IMR-90 (cell line): ENCODE measurements at regions not wholly inside any gene's neighbourhood (a gene's known extent, or its start where the extent isn't known, plus 50 kb on each side); places are given as distances from the start of the nearest gene placed in this dataset.

Experiments
- ATAC-seq: fragments of 200-7000 bp; cut with Tn5 transposase; 2 replicates; pipeline ENCODE4 v1.9.1; 2020; ENCODE audit warnings: low read depth, mild to moderate bottlenecking, moderate library complexity
- BruUV-seq: library from RNA; stranded (reverse); fragments of 400-500 nt; replicated peaks from 2 replicates; lab custom pipeline; 2021; lab: Mats Ljungman, UMichigan
- CTCF ChIA-PET: fragments of 300-600 bp; formaldehyde crosslinking; extraction: SDS; loops from one replicate; lab custom pipeline; 2021; ENCODE audit warnings: antibody characterized with exemption; lab: Yijun Ruan, JAX
- POLR2A ChIA-PET: fragments of 300-600 bp; sonication (Branson Sonifier 250); formaldehyde crosslinking; loops from one replicate; lab custom pipeline; 2022; ENCODE audit warnings: antibody characterized with exemption; ENCODE audit not compliant: unreplicated experiment; lab: Charles Lee
- DNase-seq: peaks from one replicate; pipeline ENCODE4 v3.0.0; 2013
- H2AFZ ChIP-seq: replicated peaks from 2 replicates; pipeline ENCODE3; 2013; ENCODE audit warnings: low read length, mild to moderate bottlenecking; ENCODE audit not compliant: poor library complexity
- H2AK5ac ChIP-seq: 2 replicates; pipeline ENCODE4 v1.6.1; 2013; ENCODE audit warnings: low read depth, low read length, inconsistent platforms
- H2AK9ac ChIP-seq: replicated peaks from 2 replicates; pipeline ENCODE3; 2013; ENCODE audit warnings: mild to moderate bottlenecking, low read depth, low read length, moderate library complexity; ENCODE audit not compliant: poor library complexity
- H2BK120ac ChIP-seq: 2 replicates; pipeline ENCODE4 v1.6.1; 2013; ENCODE audit warnings: low read depth, low read length, inconsistent platforms
- H2BK15ac ChIP-seq: 3 replicates; pipeline ENCODE4 v1.6.1; 2013; ENCODE audit warnings: low read depth, low read length, inconsistent platforms
- H2BK20ac ChIP-seq: 2 replicates; pipeline ENCODE4 v1.6.1; 2013; ENCODE audit warnings: low read depth, mild to moderate bottlenecking, inconsistent platforms, low read length, moderate library complexity
- H2BK5ac ChIP-seq: 2 replicates; pipeline ENCODE4 v1.6.1; 2013; ENCODE audit warnings: mild to moderate bottlenecking, low read depth, low read length, inconsistent platforms; ENCODE audit not compliant: poor library complexity, severe bottlenecking
- H3K14ac ChIP-seq: replicated peaks from 2 replicates; pipeline ENCODE4 v1.6.1; 2013; ENCODE audit warnings: low read depth, low read length, inconsistent platforms
- H3K18ac ChIP-seq: 2 replicates; pipeline ENCODE4 v1.6.1; 2013; ENCODE audit warnings: low read depth, low read length, control low read depth
- H3K23ac ChIP-seq: 2 replicates; pipeline ENCODE4 v1.6.1; 2013; ENCODE audit warnings: low read depth, low read length, inconsistent platforms
- H3K27ac ChIP-seq: 2 replicates; pipeline ENCODE4 v1.5.1; 2013; ENCODE audit warnings: mild to moderate bottlenecking, control low read depth, low read length; ENCODE audit not compliant: insufficient read depth
- H3K27me3 ChIP-seq: 2 replicates; pipeline ENCODE4 v1.6.1; 2013; ENCODE audit warnings: low read length; ENCODE audit not compliant: control insufficient read depth, insufficient read depth
- H3K36me3 ChIP-seq: 2 replicates; pipeline ENCODE4 v1.6.1; 2013; ENCODE audit warnings: low read length, mixed read lengths; ENCODE audit not compliant: control insufficient read depth, insufficient read depth
- H3K4ac ChIP-seq: 2 replicates; pipeline ENCODE4 v1.6.1; 2013; ENCODE audit warnings: low read depth, low read length, inconsistent platforms
- H3K4me1 ChIP-seq: 2 replicates; pipeline ENCODE4 v1.6.1; 2013; ENCODE audit warnings: low read length, mixed read lengths; ENCODE audit not compliant: control insufficient read depth, insufficient read depth
- H3K4me2 ChIP-seq: 2 replicates; pipeline ENCODE4 v1.6.1; 2013; ENCODE audit warnings: low read depth, mild to moderate bottlenecking, control low read depth, low read length, moderate library complexity
- H3K4me3 ChIP-seq: 2 replicates; pipeline ENCODE4 v1.5.1; 2013; ENCODE audit warnings: low read depth, mild to moderate bottlenecking, control low read depth, low read length, moderate library complexity; ENCODE audit not compliant: insufficient read depth
- H3K56ac ChIP-seq: 2 replicates; pipeline ENCODE4 v1.6.1; 2013; ENCODE audit warnings: low read length, inconsistent platforms; ENCODE audit not compliant: insufficient read depth; ENCODE audit errors: extremely low read depth
- H3K79me1 ChIP-seq, 2 experiments: 2 replicates each; pipeline ENCODE4 v1.6.1; 2013; ENCODE audit warnings: low read length in 2 of 2, inconsistent platforms in 1 of 2, low read depth in 1 of 2
- H3K9ac ChIP-seq: 2 replicates; pipeline ENCODE4 v1.6.1; 2013; ENCODE audit warnings: low read depth, low read length, control low read depth
- H3K9me1 ChIP-seq: 2 replicates; pipeline ENCODE4 v1.6.1; 2013; ENCODE audit warnings: low read length, inconsistent platforms; ENCODE audit not compliant: insufficient read depth
- H3K9me3 ChIP-seq: 2 replicates; pipeline ENCODE4 v1.6.1; 2013; ENCODE audit warnings: low read length; ENCODE audit not compliant: control insufficient read depth, insufficient read depth
- H4K20me1 ChIP-seq: 2 replicates; pipeline ENCODE4 v1.6.1; 2013; ENCODE audit warnings: low read length, inconsistent platforms; ENCODE audit not compliant: insufficient read depth
- H4K5ac ChIP-seq: 2 replicates; pipeline ENCODE4 v1.6.1; 2013; ENCODE audit warnings: mild to moderate bottlenecking, low read depth, low read length, control low read depth
- H4K8ac ChIP-seq, 2 experiments: 2 replicates each; pipeline ENCODE4 v1.6.1; 2013; ENCODE audit warnings: low read depth in 2 of 2, low read length in 2 of 2, control low read depth in 1 of 2, inconsistent platforms in 1 of 2
- H4K91ac ChIP-seq: 2 replicates; pipeline ENCODE4 v1.6.1; 2013; ENCODE audit warnings: low read depth, low read length, inconsistent platforms; ENCODE audit not compliant: insufficient read depth
- BHLHE40 ChIP-seq: fragments of 150-350 bp; IDR thresholded peaks from 2 replicates; pipeline ENCODE4 v1.6.1; 2016; ENCODE audit warnings: mild to moderate bottlenecking, low read depth, low read length
- CEBPB ChIP-seq: IDR thresholded peaks from 2 replicates; pipeline ENCODE4 v1.6.1; 2012; ENCODE audit warnings: low read depth, low read length, improper control_type of control experiment
- CHD1 ChIP-seq: IDR thresholded peaks from 2 replicates; pipeline ENCODE4 v1.6.1; 2012; ENCODE audit warnings: low read depth, low read length, improper control_type of control experiment
- FOS ChIP-seq: fragments of 150-350 bp; IDR thresholded peaks from 2 replicates; pipeline ENCODE4 v1.6.1; 2016; ENCODE audit warnings: low read depth, low read length
- MAFK ChIP-seq: IDR thresholded peaks from 2 replicates; pipeline ENCODE4 v1.6.1; 2012; ENCODE audit warnings: low read depth, low read length, improper control_type of control experiment
- MXI1 ChIP-seq: IDR thresholded peaks from 2 replicates; pipeline ENCODE4 v1.6.1; 2012; ENCODE audit warnings: low read depth, mild to moderate bottlenecking, low read length, moderate library complexity, borderline replicate concordance
- RAD21 ChIP-seq: IDR thresholded peaks from 2 replicates; pipeline ENCODE4 v1.6.1; 2012; ENCODE audit warnings: low read length, improper control_type of control experiment
- RCOR1 ChIP-seq: IDR thresholded peaks from 2 replicates; pipeline ENCODE4 v1.6.1; 2012; ENCODE audit warnings: mild to moderate bottlenecking, low read length, improper control_type of control experiment; ENCODE audit not compliant: insufficient replicate concordance
- RFX5 ChIP-seq: IDR thresholded peaks from 2 replicates; pipeline ENCODE4 v1.8.0; 2012; ENCODE audit warnings: low read depth, mild to moderate bottlenecking, low read length, moderate library complexity
- SMC3 ChIP-seq: fragments of 150-350 bp; IDR thresholded peaks from 2 replicates; pipeline ENCODE4 v1.6.1; 2016; ENCODE audit warnings: low read depth, mild to moderate bottlenecking, antibody characterized with exemption, low read length, moderate library complexity
- WGBS, 2 experiments: methylation state at CpG; one replicate each; pipeline versions ENCODE4 v1.1.5 to v1.1.7; 2013; ENCODE audit warnings: missing lambda C conversion rate in 2 of 2; ENCODE audit not compliant: insufficient read length in 1 of 2; ENCODE audit errors: extremely low coverage in 2 of 2; 5-methylcytosine and 5-hydroxymethylcytosine counted together
- dilution Hi-C: fragments of 300-500 bp; cut with HindIII; formaldehyde crosslinking; loops from one replicate; pipeline ENCODE4 v1.14.3; 2018; ENCODE audit warnings: low sequenced_read_pairs; ENCODE audit not compliant: unreplicated experiment
- in situ Hi-C: fragments of 300-500 bp; cut with MboI; formaldehyde crosslinking; loops from 3 replicates; pipeline ENCODE4 v1.14.3; 2019; ENCODE audit warnings: low sequenced_read_pairs, inconsistent platforms, mixed read lengths
- intact Hi-C: fragments of 100-400 bp; cut with micrococcal nuclease; formaldehyde crosslinking; loops from 2 replicates; pipeline ENCODE4 v1.10.0; 2022

DNA sequence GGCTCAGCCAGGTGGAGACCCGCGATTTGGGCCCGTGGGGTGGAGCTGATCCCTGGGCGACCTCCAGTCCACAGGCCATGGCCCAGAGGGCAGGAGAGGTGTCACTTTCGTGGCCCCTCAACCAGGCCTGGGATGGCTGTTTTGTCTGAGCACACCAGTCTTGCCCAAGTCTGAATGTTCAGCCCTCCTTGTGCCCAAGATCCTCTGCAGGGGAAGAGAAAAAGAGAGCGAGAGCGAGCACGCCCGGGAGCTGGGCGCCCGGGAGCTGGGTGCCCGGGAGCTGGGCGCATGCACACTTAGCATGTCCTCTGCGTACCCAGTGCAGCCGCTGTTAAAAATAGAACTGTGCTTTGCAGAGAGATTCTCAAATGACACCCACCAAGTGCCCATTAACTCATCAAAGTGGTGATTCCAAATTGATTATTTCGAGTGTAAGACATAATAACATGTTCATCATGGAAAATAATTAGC is 403.3 kb upstream of the TNRC6C start:
- Histone ChIP-seq H3K4me1 (no peaks in the 10 kb centered on the region), H2BK120ac (no peak overlapping the region), H4K91ac (no peak overlapping the region), H3K79me1 (no peaks in the 10 kb centered on the region), H2BK15ac (no peak overlapping the region), H3K36me3 (no peaks in the 10 kb centered on the region), H3K18ac (no peak overlapping the region), H3K4me3 (no peak overlapping the region), H2AK5ac (no peak overlapping the region), H4K5ac (no peak overlapping the region), H3K9me1 (no peaks in the 10 kb centered on the region), H3K4ac (no peak overlapping the region), H3K27ac (no peak overlapping the region), H2AK9ac (no peak overlapping the region), H2BK20ac (no peak overlapping the region), H3K27me3 (peaks cover 51% of the 10 kb centered on the region), H2AFZ (no peak overlapping the region), H3K56ac (no peak overlapping the region), H4K20me1 (no peaks in the 10 kb centered on the region; the same call in 1 of the 2 replicates), H3K9me3 (no peaks in the 10 kb centered on the region; the same call in 1 of the 2 replicates), H3K23ac (no peak overlapping the region), H4K8ac (no peak overlapping the region), H2BK5ac (no peak overlapping the region), H3K14ac (no peak overlapping the region), H3K4me2 (no peak overlapping the region), H3K9ac (no peak overlapping the region)
- CTCF ChIA-PET = no interaction called here
- no peak for TF ChIP-seq RAD21
- TF ChIP-seq BHLHE40 = no peak
- no peak for TF ChIP-seq RCOR1
- no peak for TF ChIP-seq MAFK
- no peak for TF ChIP-seq SMC3
- TF ChIP-seq FOS = no peak
- no peak for TF ChIP-seq CHD1
- no peak for TF ChIP-seq MXI1
- no peak for TF ChIP-seq CEBPB
- TF ChIP-seq RFX5 = no peak
- dilution Hi-C loops = no loop called here
- in situ Hi-C loops = no loop called here
- BruUV-seq = no TSS peak
- WGBS, 2 experiments = 47% methylated on average over 2 of the region's 16 CpGs; no CpG with 5 or more reads in 1 of the 2 experiments
- DNase-seq = no peak
- no peak for ATAC-seq
- intact Hi-C loops = no loop called here
- POLR2A ChIA-PET = no interaction called here
